ENCODE measurements at regions not wholly inside any gene's neighbourhood (a gene's known extent, or its start where the extent isn't known, plus 50 kb on each side); places are given as distances from the start of the nearest gene placed in this dataset.

DNA sequence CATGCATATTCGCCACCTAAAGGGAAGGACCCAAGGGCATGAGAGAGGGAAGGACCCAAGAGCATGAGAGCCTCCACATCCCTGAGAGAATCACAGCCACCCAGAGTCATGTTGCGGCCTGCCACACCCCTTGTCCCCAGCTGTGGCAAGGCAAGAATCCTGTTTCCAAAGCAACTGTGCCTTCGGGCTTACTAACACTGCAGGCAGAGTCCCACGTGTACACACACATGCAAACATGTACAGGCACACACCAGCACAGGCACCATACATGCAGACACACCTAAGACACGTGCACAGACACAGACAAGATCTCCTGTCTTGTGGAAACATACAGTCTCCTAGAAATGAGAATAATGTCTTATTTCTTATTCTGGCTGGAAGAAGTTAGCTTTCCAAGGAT, 92.4 kb upstream of the CDYL2 start:
- Histone ChIP-seq H2AFZ (ENCODE audit: control insufficient read depth, low read length) (no peak overlapping the region), H3K79me2 (ENCODE audit: control insufficient read depth, insufficient read depth, low read length) (no peaks in the 10 kb centered on the region), H3K4me3 (ENCODE audit: control insufficient read depth in 2 of 3, extremely low read depth in 1 of 3, insufficient read depth in 2 of 3, low read depth in 1 of 3, low read length in 3 of 3) (no peak overlapping the region), H3K4me2 (ENCODE audit: control insufficient read depth, extremely low read depth, insufficient read depth, low read depth, low read length) (no peak overlapping the region), H3K27me3 (ENCODE audit: control insufficient read depth, extremely low read depth, insufficient read depth, low read length) (no peaks in the 10 kb centered on the region), H3K9me3 (ENCODE audit: control insufficient read depth, low read depth, low read length) (no peaks in the 10 kb centered on the region), H3K36me3 (ENCODE audit: control insufficient read depth in 2 of 2, extremely low read depth in 1 of 2, insufficient read depth in 2 of 2, low read length in 2 of 2) (no peaks in the 10 kb centered on the region), H3K27ac (ENCODE audit: control insufficient read depth, insufficient read depth, low read length) (no peak overlapping the region), H3K9me1 (ENCODE audit: control insufficient read depth, extremely low read depth, insufficient read depth, low read length) (no peaks in the 10 kb centered on the region), H3K4me1 (ENCODE audit: control insufficient read depth, extremely low read depth, insufficient read depth, low read length) (no peaks in the 10 kb centered on the region), H3K9ac (ENCODE audit: control insufficient read depth, extremely low read depth, insufficient read depth, low read length) (no peak overlapping the region), H4K20me1 (ENCODE audit: control insufficient read depth, extremely low read depth, insufficient read depth, low read length) (no peaks in the 10 kb centered on the region)
- TF ChIP-seq, protein P1, sequence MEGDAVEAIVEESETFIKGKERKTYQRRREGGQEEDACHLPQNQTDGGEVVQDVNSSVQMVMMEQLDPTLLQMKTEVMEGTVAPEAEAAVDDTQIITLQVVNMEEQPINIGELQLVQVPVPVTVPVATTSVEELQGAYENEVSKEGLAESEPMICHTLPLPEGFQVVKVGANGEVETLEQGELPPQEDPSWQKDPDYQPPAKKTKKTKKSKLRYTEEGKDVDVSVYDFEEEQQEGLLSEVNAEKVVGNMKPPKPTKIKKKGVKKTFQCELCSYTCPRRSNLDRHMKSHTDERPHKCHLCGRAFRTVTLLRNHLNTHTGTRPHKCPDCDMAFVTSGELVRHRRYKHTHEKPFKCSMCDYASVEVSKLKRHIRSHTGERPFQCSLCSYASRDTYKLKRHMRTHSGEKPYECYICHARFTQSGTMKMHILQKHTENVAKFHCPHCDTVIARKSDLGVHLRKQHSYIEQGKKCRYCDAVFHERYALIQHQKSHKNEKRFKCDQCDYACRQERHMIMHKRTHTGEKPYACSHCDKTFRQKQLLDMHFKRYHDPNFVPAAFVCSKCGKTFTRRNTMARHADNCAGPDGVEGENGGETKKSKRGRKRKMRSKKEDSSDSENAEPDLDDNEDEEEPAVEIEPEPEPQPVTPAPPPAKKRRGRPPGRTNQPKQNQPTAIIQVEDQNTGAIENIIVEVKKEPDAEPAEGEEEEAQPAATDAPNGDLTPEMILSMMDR (optimal IDR thresholded peaks at IDR 0.05 in 1 of 3, IDR thresholded peaks at IDR 0.05 in 1 of 3, conservative IDR thresholded peaks at IDR 0.05 in 1 of 3; ENCODE audit: extremely low read depth in 1 of 3, insufficient read depth in 2 of 3, low read length in 3 of 3), result no peak
- TF ChIP-seq EZH2 (IDR thresholded peaks at IDR 0.05; ENCODE audit: low read length), result no peak
- DNase-seq (ENCODE audit: low read depth, low spot score), result no peak
- dilution Hi-C loops (cut with MboI; ENCODE audit: extremely low pct_ligation_motif_present, low sequenced_read_pairs), result no loop called here
- FAIRE-seq, result no peak

DNA sequence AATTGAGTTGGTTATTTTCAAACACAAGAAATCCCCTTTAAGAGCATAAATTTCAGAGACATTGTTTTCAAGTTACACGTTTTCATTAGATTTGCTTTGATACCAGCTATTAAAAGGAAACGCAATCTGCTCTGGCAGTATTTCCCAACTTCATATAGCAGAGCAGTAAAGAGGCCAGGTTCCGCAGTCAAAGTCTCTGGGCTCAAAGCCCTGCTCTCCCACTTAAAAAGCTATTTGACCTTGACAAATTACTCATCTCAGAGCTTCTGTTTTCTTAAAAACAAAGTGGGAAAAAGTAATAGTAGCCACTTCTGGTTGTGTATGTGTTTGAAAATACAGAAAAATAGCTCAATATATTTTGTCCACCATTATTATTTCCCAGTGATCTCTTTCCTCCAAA, 89.7 kb upstream of the CDYL2 start:
- Histone ChIP-seq H4K20me1 (ENCODE audit: control insufficient read depth, extremely low read depth, insufficient read depth, low read length) (no peaks in the 10 kb centered on the region), H2AFZ (ENCODE audit: control insufficient read depth, low read length) (no peak overlapping the region), H3K9ac (ENCODE audit: control insufficient read depth, extremely low read depth, insufficient read depth, low read length) (no peak overlapping the region), H3K27ac (ENCODE audit: control insufficient read depth, insufficient read depth, low read length) (no peak overlapping the region), H3K27me3 (ENCODE audit: control insufficient read depth, extremely low read depth, insufficient read depth, low read length) (no peaks in the 10 kb centered on the region), H3K4me1 (ENCODE audit: control insufficient read depth, extremely low read depth, insufficient read depth, low read length) (no peaks in the 10 kb centered on the region), H3K9me1 (ENCODE audit: control insufficient read depth, extremely low read depth, insufficient read depth, low read length) (no peaks in the 10 kb centered on the region), H3K4me2 (ENCODE audit: control insufficient read depth, extremely low read depth, insufficient read depth, low read depth, low read length) (no peak overlapping the region), H3K9me3 (ENCODE audit: control insufficient read depth, low read depth, low read length) (no peaks in the 10 kb centered on the region), H3K36me3 (ENCODE audit: control insufficient read depth in 2 of 2, extremely low read depth in 1 of 2, insufficient read depth in 2 of 2, low read length in 2 of 2) (no peaks in the 10 kb centered on the region), H3K79me2 (ENCODE audit: control insufficient read depth, insufficient read depth, low read length) (no peaks in the 10 kb centered on the region), H3K4me3 (ENCODE audit: control insufficient read depth in 2 of 3, extremely low read depth in 1 of 3, insufficient read depth in 2 of 3, low read depth in 1 of 3, low read length in 3 of 3) (no peak overlapping the region)
- FAIRE-seq (no peak), DNase-seq (ENCODE audit: low read depth, low spot score) (no peak)
- TF ChIP-seq EZH2 (IDR thresholded peaks at IDR 0.05; ENCODE audit: low read length), result no peak
- TF ChIP-seq, protein P1 (optimal IDR thresholded peaks at IDR 0.05 in 1 of 3, IDR thresholded peaks at IDR 0.05 in 1 of 3, conservative IDR thresholded peaks at IDR 0.05 in 1 of 3; ENCODE audit: extremely low read depth in 1 of 3, insufficient read depth in 2 of 3, low read length in 3 of 3), result no peak
- dilution Hi-C loops (cut with MboI; ENCODE audit: extremely low pct_ligation_motif_present, low sequenced_read_pairs), result no loop called here
